Mesenchymal stem cell (in vitro differentiated cells and primary cell): ENCODE measurements at regions not wholly inside any gene's neighbourhood (a gene's known extent, or its start where the extent isn't known, plus 50 kb on each side); places are given as distances from the start of the nearest gene placed in this dataset.
"Not testable (repeated sequence)": the region's sequence is repeated elsewhere in the genome, so short reads cannot be mapped to it uniquely, and the experiment has no call there.

Experiments
- DNase-seq: peaks from one replicate; pipeline ENCODE4 v3.0.0-alpha.2; 2013
- H2AFZ ChIP-seq: one replicate; pipeline ENCODE4 v1.6.1; 2013; ENCODE audit warnings: low read depth, mild to moderate bottlenecking, control low read depth, inconsistent platforms, low read length, moderate library complexity
- H2AK5ac ChIP-seq: 2 replicates; pipeline ENCODE4 v1.6.1; 2013; ENCODE audit warnings: low read length, moderate library complexity, mild to moderate bottlenecking, inconsistent platforms; ENCODE audit not compliant: severe bottlenecking
- H2BK120ac ChIP-seq: one replicate; pipeline ENCODE4 v1.6.1; 2013; ENCODE audit warnings: low read depth, mild to moderate bottlenecking, inconsistent platforms, low read length, moderate library complexity
- H2BK12ac ChIP-seq, 2 experiments: one replicate each; pipeline ENCODE4 v1.6.1; 2013; ENCODE audit warnings: inconsistent platforms in 2 of 2, low read length in 2 of 2, mild to moderate bottlenecking in 2 of 2, moderate library complexity in 2 of 2, control low read depth in 1 of 2
- H2BK15ac ChIP-seq: one replicate; pipeline ENCODE4 v1.6.1; 2013; ENCODE audit warnings: mild to moderate bottlenecking, low read depth, inconsistent platforms; ENCODE audit not compliant: poor library complexity, severe bottlenecking
- H2BK5ac ChIP-seq: 2 replicates; pipeline ENCODE4 v1.6.1; 2013; ENCODE audit warnings: low read depth, mild to moderate bottlenecking, low read length, control low read depth, inconsistent platforms; ENCODE audit not compliant: poor library complexity, severe bottlenecking
- H3K14ac ChIP-seq, 2 experiments: one replicate each; pipeline ENCODE4 v1.6.1; 2013; ENCODE audit warnings: inconsistent platforms in 2 of 2, low read length in 2 of 2, control low read depth in 1 of 2, mild to moderate bottlenecking in 1 of 2, moderate library complexity in 1 of 2
- H3K18ac ChIP-seq, 2 experiments: one replicate each; pipeline ENCODE4 v1.6.1; 2013; ENCODE audit warnings: inconsistent platforms in 2 of 2, low read length in 2 of 2, control low read depth in 1 of 2, low read depth in 1 of 2, mild to moderate bottlenecking in 1 of 2
- H3K23ac ChIP-seq, 2 experiments: one replicate each; pipeline ENCODE4 v1.6.1; 2013; ENCODE audit warnings: inconsistent platforms in 2 of 2, low read length in 2 of 2, mild to moderate bottlenecking in 2 of 2, moderate library complexity in 2 of 2, control low read depth in 1 of 2
- H3K27ac ChIP-seq: 2 replicates; pipeline ENCODE4 v1.5.1; 2013; ENCODE audit warnings: mild to moderate bottlenecking, moderate library complexity, low read length, control low read depth, inconsistent platforms; ENCODE audit not compliant: poor library complexity, severe bottlenecking
- H3K27me3 ChIP-seq, 2 experiments: 2 replicates each; pipeline versions ENCODE4 v1.6.1 to v1.7.0; 2013; ENCODE audit warnings: low read length in 2 of 2, mild to moderate bottlenecking in 2 of 2, moderate library complexity in 2 of 2, control low read depth in 1 of 2, inconsistent platforms in 1 of 2; ENCODE audit not compliant: control insufficient read depth in 1 of 2, insufficient read depth in 1 of 2
- H3K36me3 ChIP-seq, 2 experiments: 2 replicates each; pipeline versions ENCODE4 v1.6.1 to v1.7.0; 2013; ENCODE audit warnings: low read length in 2 of 2, control low read depth in 1 of 2, inconsistent platforms in 1 of 2, low read depth in 1 of 2, mild to moderate bottlenecking in 1 of 2; ENCODE audit not compliant: insufficient read depth in 2 of 2, control insufficient read depth in 1 of 2
- H3K4ac ChIP-seq, 2 experiments: one replicate each; pipeline ENCODE4 v1.6.1; 2013; ENCODE audit warnings: inconsistent platforms in 2 of 2, low read length in 2 of 2, mild to moderate bottlenecking in 2 of 2, moderate library complexity in 2 of 2, control low read depth in 1 of 2, low read depth in 1 of 2
- H3K4me1 ChIP-seq: 2 replicates; pipeline ENCODE4 v1.6.1; 2013; ENCODE audit warnings: low read depth, low read length, control low read depth; ENCODE audit not compliant: control insufficient read depth, insufficient read depth
- H3K4me2 ChIP-seq: 2 replicates; pipeline ENCODE4 v1.6.1; 2013; ENCODE audit warnings: low read length, mild to moderate bottlenecking, inconsistent platforms; ENCODE audit not compliant: poor library complexity, severe bottlenecking
- H3K4me3 ChIP-seq, 2 experiments: 2 replicates each; pipeline versions ENCODE4 v1.5.1 to v1.7.0; 2013; ENCODE audit warnings: low read length in 2 of 2, mild to moderate bottlenecking in 2 of 2, control low read depth in 1 of 2, low read depth in 1 of 2; ENCODE audit not compliant: insufficient read depth in 1 of 2
- H3K79me1 ChIP-seq: replicated peaks from 2 replicates; pipeline ENCODE4 v1.6.1; 2013; ENCODE audit warnings: mild to moderate bottlenecking, control low read depth, low read length, inconsistent platforms; ENCODE audit not compliant: poor library complexity, severe bottlenecking
- H3K9ac ChIP-seq: 2 replicates; pipeline ENCODE4 v1.7.0; 2013; ENCODE audit warnings: mild to moderate bottlenecking, low read length, moderate library complexity
- H3K9me3 ChIP-seq: 2 replicates; pipeline ENCODE4 v1.7.0; 2013; ENCODE audit warnings: mild to moderate bottlenecking, low read length; ENCODE audit not compliant: control insufficient read depth
- H4K8ac ChIP-seq: one replicate; pipeline ENCODE4 v1.6.1; 2013; ENCODE audit warnings: inconsistent platforms, mild to moderate bottlenecking, low read length, moderate library complexity
- H4K91ac ChIP-seq: one replicate; pipeline ENCODE4 v1.6.1; 2013; ENCODE audit warnings: mild to moderate bottlenecking, low read length, inconsistent platforms
- WGBS: methylation state at CpG from one replicate; pipeline ENCODE4 v1.1.7; 2013; ENCODE audit warnings: mixed read lengths; 5-methylcytosine and 5-hydroxymethylcytosine counted together

GRCh38 chr2:134052173-134052572, 201.7 kb upstream of the MGAT5 start:
- H3K27me3 ChIP-seq: peaks cover 0 to 8% of the 10 kb centered on the region in 2 experiments
- no peak overlapping the region for H3K4me3 ChIP-seq
- no peak overlapping the region for H2BK120ac ChIP-seq
- no peak overlapping the region for H4K91ac ChIP-seq
- H3K4ac ChIP-seq: no peak overlapping the region
- no peak overlapping the region for H3K18ac ChIP-seq
- no peak overlapping the region for H3K23ac ChIP-seq
- H2AFZ ChIP-seq: no peak overlapping the region
- H3K4me2 ChIP-seq: no peak overlapping the region
- no peaks in the 10 kb centered on the region for H3K79me1 ChIP-seq
- no peaks in the 10 kb centered on the region for H3K36me3 ChIP-seq
- peaks cover 9% of the 10 kb centered on the region for H3K9me3 ChIP-seq
- H2AK5ac ChIP-seq: no peak overlapping the region
- no peak overlapping the region for H2BK5ac ChIP-seq
- no peak overlapping the region for H4K8ac ChIP-seq
- DNase-seq: no peak
- WGBS: 90% methylated on average over 4 of the region's 4 CpGs
- no peak overlapping the region for H2BK12ac ChIP-seq
- H3K9ac ChIP-seq: no peak overlapping the region
- H3K27ac ChIP-seq: no peak overlapping the region
- no peaks in the 10 kb centered on the region for H3K4me1 ChIP-seq
- no peak overlapping the region for H3K14ac ChIP-seq
- no peak overlapping the region for H2BK15ac ChIP-seq

GRCh38 chr2:134056173-134056572, 197.7 kb upstream of the MGAT5 start:
- no peak overlapping the region for H2AFZ ChIP-seq
- H3K14ac ChIP-seq: no peak overlapping the region
- H3K4me2 ChIP-seq: no peak overlapping the region
- H3K79me1 ChIP-seq: no peaks in the 10 kb centered on the region
- no peak overlapping the region for H2BK15ac ChIP-seq
- peaks cover 12% of the 10 kb centered on the region for H3K9me3 ChIP-seq
- no peak overlapping the region for H3K18ac ChIP-seq
- peaks cover 0 to 11% of the 10 kb centered on the region in 2 experiments for H3K27me3 ChIP-seq
- H4K91ac ChIP-seq: no peak overlapping the region
- H3K36me3 ChIP-seq: no peaks in the 10 kb centered on the region
- H4K8ac ChIP-seq: no peak overlapping the region
- no peak overlapping the region for H3K9ac ChIP-seq
- no peak overlapping the region for H3K4me3 ChIP-seq
- no peak overlapping the region for H3K23ac ChIP-seq
- H2BK5ac ChIP-seq: no peak overlapping the region
- H3K4me1 ChIP-seq: no peaks in the 10 kb centered on the region
- no peak overlapping the region for H2BK120ac ChIP-seq
- DNase-seq: no peak
- H2BK12ac ChIP-seq: no peak overlapping the region
- no CpG with 5 or more reads among the region's 2 CpGs for WGBS
- no peak overlapping the region for H3K27ac ChIP-seq
- no peak overlapping the region for H3K4ac ChIP-seq
- H2AK5ac ChIP-seq: no peak overlapping the region

- not testable (repeated sequence) for H3K4me2 ChIP-seq, H3K27ac ChIP-seq, H2BK15ac ChIP-seq, H3K9me3 ChIP-seq, H4K91ac ChIP-seq, H2AFZ ChIP-seq, DNase-seq, H4K8ac ChIP-seq, H2BK12ac ChIP-seq, H3K4me1 ChIP-seq, H2BK120ac ChIP-seq, H3K18ac ChIP-seq, H2BK5ac ChIP-seq, H3K4me3 ChIP-seq, H3K9ac ChIP-seq, H3K36me3 ChIP-seq, H3K23ac ChIP-seq, H2AK5ac ChIP-seq, H3K14ac ChIP-seq, H3K79me1 ChIP-seq, H3K4ac ChIP-seq
- WGBS: 83% methylated on average over 8 of the region's 8 CpGs
- peaks cover 0 to 11% of the 10 kb centered on the region in 2 experiments for H3K27me3 ChIP-seq
These were observed 192.8 kb upstream of the MGAT5 start for GRCh38 chr2:134061066-134061465.

GRCh38 chr2:134062235-134062634, 191.6 kb upstream of the MGAT5 start:
- H3K14ac ChIP-seq: not testable (repeated sequence)

More at GRCh38 chr2:134062235-134062634, 191.6 kb upstream of the MGAT5 start:
- not testable (repeated sequence) for H3K79me1 ChIP-seq, H3K4me1 ChIP-seq, H2AFZ ChIP-seq, H2BK5ac ChIP-seq, H3K9me3 ChIP-seq, H2BK120ac ChIP-seq, H4K91ac ChIP-seq, H2BK12ac ChIP-seq, H4K8ac ChIP-seq, H3K27ac ChIP-seq, H2BK15ac ChIP-seq, H3K23ac ChIP-seq, H3K18ac ChIP-seq, H3K36me3 ChIP-seq, H3K4me2 ChIP-seq, H3K9ac ChIP-seq, H3K27me3 ChIP-seq, DNase-seq, H3K4me3 ChIP-seq, H2AK5ac ChIP-seq, H3K4ac ChIP-seq
- WGBS: 67% methylated on average over 1 of the region's 3 CpGs
